H1 (cell line): ENCODE measurements at regions not wholly inside any gene's neighbourhood (a gene's known extent, or its start where the extent isn't known, plus 50 kb on each side); places are given as distances from the start of the nearest gene placed in this dataset.

Source experiments
- CBX8 ChIP-seq: fragments of 300-800, 300-1000 bp; sonication (generic); IDR thresholded peaks from 2 replicates; pipeline ENCODE4 v1.7.1; 2016; ENCODE audit warnings: low read depth, low read length, borderline replicate concordance
- CHD2 ChIP-seq: IDR thresholded peaks from 2 replicates; pipeline ENCODE4 v1.6.1; 2012; ENCODE audit warnings: low read length, improper control_type of control experiment
- CHD7 ChIP-seq: fragments of 300-600 bp; sonication (generic); IDR thresholded peaks from 2 replicates; pipeline ENCODE4 v1.7.1; 2012; ENCODE audit warnings: low read length, moderate library complexity, mild to moderate bottlenecking, inconsistent platforms; ENCODE audit not compliant: insufficient replicate concordance
- E2F6 ChIP-seq: IDR thresholded peaks from 2 replicates; pipeline ENCODE4 v1.6.1; 2012; ENCODE audit warnings: inconsistent platforms
- EP300 ChIP-seq, 2 experiments: IDR thresholded peaks; 1 replicate in 1 of 2; 2 replicates in 1 of 2; pipeline ENCODE4 v1.6.1; 2011 to 2012; ENCODE audit warnings: low read depth in 2 of 2, low read length in 2 of 2, mild to moderate bottlenecking in 2 of 2, borderline replicate concordance in 1 of 2, inconsistent platforms in 1 of 2, moderate library complexity in 1 of 2
- EZH2 ChIP-seq: fragments of 200-600 bp; sonication (generic); IDR thresholded peaks from 2 replicates; pipeline ENCODE4 v1.7.1; 2012; ENCODE audit warnings: low read depth, mild to moderate bottlenecking, moderate library complexity, low read length, inconsistent platforms; ENCODE audit not compliant: severe bottlenecking
- KDM1A ChIP-seq: fragments of 200-600, 300-600 bp; sonication (generic); IDR thresholded peaks from 2 replicates; pipeline ENCODE4 v1.7.1; 2016; ENCODE audit warnings: mild to moderate bottlenecking, low read length, borderline replicate concordance
- MAX ChIP-seq: IDR thresholded peaks from 2 replicates; pipeline ENCODE4 v1.6.1; 2012; ENCODE audit warnings: inconsistent platforms
- RAD21 ChIP-seq, 2 experiments: IDR thresholded peaks in 1 of 2; conservative IDR thresholded peaks in 1 of 2; 2 replicates each; pipeline ENCODE4 v1.6.1; 2011; ENCODE audit warnings: low read depth in 2 of 2, low read length in 2 of 2, improper control_type of control experiment in 1 of 2, inconsistent platforms in 1 of 2, mild to moderate bottlenecking in 1 of 2, moderate library complexity in 1 of 2
- SUZ12 ChIP-seq: fragments of 200-600 bp; sonication (generic); IDR thresholded peaks from 2 replicates; pipeline ENCODE4 v1.6.1; 2012; ENCODE audit warnings: mild to moderate bottlenecking, inconsistent platforms, low read length, moderate library complexity, mixed read lengths

GRCh38 chr1:165117482-165117881 lies 239.0 kb downstream of the LMX1A start (continued):
- no peak for TF ChIP-seq CHD7
- TF ChIP-seq KDM1A = no peak
- peak; percentile 73 for TF ChIP-seq EZH2
- peak; percentile 85 for TF ChIP-seq MAX
- no peak for TF ChIP-seq CBX8
- TF ChIP-seq E2F6 = peak; percentile 92
- no peak for TF ChIP-seq EP300 (IDR thresholded peaks at IDR 0.05; ENCODE audit: borderline replicate concordance in 1 of 2, low read depth in 2 of 2, low read length in 2 of 2)
- no peak for TF ChIP-seq CHD2
- TF ChIP-seq RAD21 (IDR thresholded peaks at IDR 0.05 in 1 of 2, conservative IDR thresholded peaks at IDR 0.05 in 1 of 2; ENCODE audit: low read depth in 2 of 2, low read length in 2 of 2) = no peak
- TF ChIP-seq SUZ12 = peak; percentile 76
